T47D (cell line): ENCODE measurements at regions not wholly inside any gene's neighbourhood (a gene's known extent, or its start where the extent isn't known, plus 50 kb on each side); places are given as distances from the start of the nearest gene placed in this dataset.
"Not testable (repeated sequence)": the region's sequence is repeated elsewhere in the genome, so short reads cannot be mapped to it uniquely, and the experiment has no call there.

Experiments
- DNase-seq, 2 experiments: peaks; one replicate each; pipeline versions ENCODE4 v3.0.0 to v3.0.0-alpha.2; 2011 to 2012; ENCODE audit warnings: low read depth in 1 of 2, low spot score in 1 of 2
- JUND ChIP-seq: IDR thresholded peaks from 2 replicates; pipeline ENCODE4 v1.6.1; 2012; ENCODE audit warnings: low read depth
- in situ Hi-C: cut with HindIII; loops from 2 replicates; pipeline ENCODE4 v1.10.0; 2016; ENCODE audit warnings: low sequenced_read_pairs, low pct_unique_long_range_greater_than_20kb

- in situ Hi-C loops = no loop called here
- no peak for TF ChIP-seq JUND
- no peak for DNase-seq
Observed at GRCh38 chr14:49089107-49089506, 497.1 kb downstream of the RPS29 start.

GRCh38 chr14:49073292-49073691, 512.9 kb downstream of the RPS29 start:
- in situ Hi-C loops = not testable (repeated sequence)

GRCh38 chr14:49058511-49058910, 527.7 kb downstream of the RPS29 start:
- in situ Hi-C loops = no loop called here
- DNase-seq = no peak
- TF ChIP-seq JUND = no peak

More at GRCh38 chr14:49073292-49073691, 512.9 kb downstream of the RPS29 start:
- DNase-seq = peak in 1 of 2 experiments; percentile 50

- in situ Hi-C loops = no loop called here
- DNase-seq = no peak
Observed at GRCh38 chr14:49057838-49058510, 528.2 kb downstream of the RPS29 start.

GRCh38 chr14:49056021-49056420, 530.2 kb downstream of the RPS29 start:
- DNase-seq = no peak
- in situ Hi-C loops = no loop called here
- no peak for TF ChIP-seq JUND

More at GRCh38 chr14:49057838-49058510, 528.2 kb downstream of the RPS29 start:
- TF ChIP-seq JUND = no peak

- no peak for DNase-seq
Observed at GRCh38 chr14:49052521-49052920, 533.7 kb downstream of the RPS29 start.

GRCh38 chr14:49051328-49052060, 534.7 kb downstream of the RPS29 start:
- no peak for TF ChIP-seq JUND
- DNase-seq = no peak
- in situ Hi-C loops = no loop called here

More at GRCh38 chr14:49052521-49052920, 533.7 kb downstream of the RPS29 start:
- no peak for TF ChIP-seq JUND
- in situ Hi-C loops = no loop called here

- DNase-seq = no peak
- no peak for TF ChIP-seq JUND
- in situ Hi-C loops = no loop called here
Observed at GRCh38 chr14:49050822-49051221, 535.4 kb downstream of the RPS29 start.

GRCh38 chr14:49049711-49050110, 536.5 kb downstream of the RPS29 start:
- in situ Hi-C loops = no loop called here
- no peak for TF ChIP-seq JUND
- DNase-seq = no peak

- TF ChIP-seq JUND = no peak
- no peak for DNase-seq
- in situ Hi-C loops = no loop called here
Observed at GRCh38 chr14:49044981-49045380, 541.2 kb downstream of the RPS29 start.

GRCh38 chr14:49036984-49037516, 549.1 kb downstream of the RPS29 start:
- DNase-seq = no peak
- no peak for TF ChIP-seq JUND
- in situ Hi-C loops = no loop called here

- in situ Hi-C loops = no loop called here
- no peak for TF ChIP-seq JUND
- no peak for DNase-seq
Observed at GRCh38 chr14:49036266-49036665, 549.9 kb downstream of the RPS29 start.

GRCh38 chr14:49033131-49033530, 553.0 kb downstream of the RPS29 start:
- peak in 1 of 2 experiments; percentile 71 for DNase-seq
- no peak for TF ChIP-seq JUND
- in situ Hi-C loops = no loop called here

- DNase-seq, in situ Hi-C loops: not testable (repeated sequence)
Observed at GRCh38 chr14:49031710-49032109, 554.5 kb downstream of the RPS29 start.
